ENCODE measurements at regions not wholly inside any gene's neighbourhood (a gene's known extent, or its start where the extent isn't known, plus 50 kb on each side); places are given as distances from the start of the nearest gene placed in this dataset.

GRCh38 chr14:101616202-101616601 is 54.9 kb downstream of the DIO3 start:
- H3K27me3 Mint-ChIP-seq (ENCODE audit: low read depth), result peaks cover 33% of the 10 kb centered on the region
- no peak for DNase-seq (ENCODE audit: low spot score)
- no peaks in the 10 kb centered on the region for H3K9me3 Mint-ChIP-seq
- no peaks in the 10 kb centered on the region for H3K36me3 Mint-ChIP-seq (ENCODE audit: low read depth)
- H3K27ac Mint-ChIP-seq, result no peak overlapping the region
- intact Hi-C loops (cut with micrococcal nuclease), result no loop called here
- H3K4me1 Mint-ChIP-seq (ENCODE audit: low read depth), result no peaks in the 10 kb centered on the region
- no peak overlapping the region for H3K4me3 Mint-ChIP-seq (ENCODE audit: low read depth)

- Mint-ChIP-seq H3K27ac (no peak overlapping the region), H3K36me3 (ENCODE audit: low read depth) (no peaks in the 10 kb centered on the region), H3K4me1 (ENCODE audit: low read depth) (no peaks in the 10 kb centered on the region), H3K27me3 (ENCODE audit: low read depth) (peaks cover 12% of the 10 kb centered on the region), H3K4me3 (ENCODE audit: low read depth) (no peak overlapping the region), H3K9me3 (no peaks in the 10 kb centered on the region)
- intact Hi-C loops (cut with micrococcal nuclease), result no loop called here
- DNase-seq (ENCODE audit: low spot score), result no peak
Measured at GRCh38 chr14:101619484-101619883, 58.2 kb downstream of the DIO3 start.

DNA sequence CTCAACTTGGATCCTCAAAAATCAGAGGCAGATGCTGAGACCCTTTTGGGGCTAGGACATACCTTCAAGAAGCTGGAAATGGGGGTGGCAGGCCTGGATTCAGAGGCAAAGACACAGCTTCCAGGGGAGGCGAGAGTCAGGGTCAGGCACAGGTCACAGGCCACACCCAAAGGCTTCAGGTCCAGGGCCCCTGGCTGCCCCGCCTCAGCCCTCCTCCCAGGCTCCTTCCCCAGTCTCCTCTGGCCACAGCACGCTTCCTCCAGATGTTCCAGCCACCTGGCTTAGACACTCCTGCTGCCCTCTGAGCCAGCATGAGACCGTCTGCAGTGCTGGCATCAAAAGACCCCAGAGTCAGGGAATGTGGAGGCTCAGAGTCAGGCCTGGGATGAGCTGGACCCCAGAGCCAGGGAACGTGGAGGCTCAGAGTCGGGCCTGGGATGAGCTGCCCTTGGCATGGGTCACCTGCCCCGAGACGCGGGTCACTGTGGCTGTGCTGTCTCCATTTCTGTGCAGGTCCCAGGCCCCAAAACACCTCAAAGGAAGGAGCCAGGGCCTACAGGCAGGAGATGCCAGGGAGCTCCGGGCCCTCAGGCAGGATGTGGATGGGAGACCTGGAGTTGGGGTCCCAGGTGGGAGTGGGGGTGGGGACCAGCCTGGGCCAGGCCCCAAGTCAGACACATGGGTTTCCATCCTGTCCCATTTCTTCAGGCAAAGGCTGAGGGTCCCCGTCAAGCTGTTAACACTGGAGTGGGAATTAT is 58.9 kb downstream of the DIO3 start:
- Mint-ChIP-seq H3K27me3 (ENCODE audit: low read depth) (peaks cover 8% of the 10 kb centered on the region), H3K4me3 (ENCODE audit: low read depth) (no peak overlapping the region), H3K36me3 (ENCODE audit: low read depth) (no peaks in the 10 kb centered on the region), H3K27ac (no peak overlapping the region), H3K4me1 (ENCODE audit: low read depth) (no peaks in the 10 kb centered on the region), H3K9me3 (no peaks in the 10 kb centered on the region)
- DNase-seq (ENCODE audit: low spot score), result no peak
- intact Hi-C loops (cut with micrococcal nuclease), result loop anchor here (10.0 kb wide), 1 partner anchor 1235 kb away; no protein-coding TSS in a partner anchor

GRCh38 chr14:101620821-101621785 is 59.8 kb downstream of the DIO3 start:
- H3K9me3 Mint-ChIP-seq, result no peaks in the 10 kb centered on the region
- H3K27me3 Mint-ChIP-seq (ENCODE audit: low read depth), result peaks cover 2% of the 10 kb centered on the region
- H3K36me3 Mint-ChIP-seq (ENCODE audit: low read depth), result no peaks in the 10 kb centered on the region
- no peak overlapping the region for H3K27ac Mint-ChIP-seq
- intact Hi-C loops (cut with micrococcal nuclease), result loop anchor here (10.0 kb wide), 1 partner anchor 1236 kb away; no protein-coding TSS in a partner anchor
- H3K4me3 Mint-ChIP-seq (ENCODE audit: low read depth), result no peak overlapping the region
- H3K4me1 Mint-ChIP-seq (ENCODE audit: low read depth), result no peaks in the 10 kb centered on the region
- DNase-seq (ENCODE audit: low spot score), result no peak

DNA sequence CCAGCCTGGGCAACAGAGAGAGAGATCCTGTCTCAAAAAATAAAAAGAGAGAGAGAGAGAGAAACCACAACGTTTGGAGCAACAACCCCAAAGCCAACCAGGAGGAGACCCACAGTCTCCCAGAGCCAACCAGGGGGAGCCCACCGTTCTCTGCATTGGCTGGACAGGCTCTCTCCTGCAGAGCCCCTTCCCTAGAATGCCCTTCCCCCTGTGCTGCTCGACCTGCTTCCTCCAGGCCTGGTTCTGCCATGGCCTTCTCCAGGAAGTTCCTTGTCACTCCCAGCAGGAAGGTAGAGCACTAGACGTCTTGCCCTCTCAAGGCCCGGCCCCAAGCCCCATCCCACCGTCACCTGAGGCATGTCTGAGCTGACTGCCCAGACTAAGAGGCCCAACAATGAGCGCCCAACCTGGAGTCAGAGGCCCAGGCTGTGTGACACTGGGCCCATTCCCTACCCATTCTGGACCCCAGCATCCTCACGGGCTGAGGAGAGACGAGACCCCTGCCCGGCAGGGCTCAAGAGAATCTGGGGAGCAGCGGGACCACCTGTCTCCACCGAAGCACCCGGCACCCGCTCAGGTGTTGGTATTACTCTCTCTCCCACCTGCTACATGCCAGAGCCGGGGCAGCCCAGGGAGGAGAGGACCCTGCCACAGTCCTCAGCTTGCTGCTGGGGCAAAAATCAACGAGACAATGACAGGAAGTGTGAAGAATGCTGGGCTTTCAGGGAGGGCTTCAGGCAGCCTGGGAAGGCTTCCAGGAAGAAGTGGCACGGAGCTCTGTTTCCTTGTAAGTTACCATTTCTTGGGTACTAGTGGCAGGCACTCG is 61.2 kb downstream of the DIO3 start:
- no peak for DNase-seq (ENCODE audit: low spot score)
- Mint-ChIP-seq H3K4me3 (ENCODE audit: low read depth) (no peak overlapping the region), H3K27me3 (ENCODE audit: low read depth) (no peaks in the 10 kb centered on the region), H3K36me3 (ENCODE audit: low read depth) (no peaks in the 10 kb centered on the region), H3K4me1 (ENCODE audit: low read depth) (no peaks in the 10 kb centered on the region), H3K9me3 (no peaks in the 10 kb centered on the region), H3K27ac (no peak overlapping the region)
- intact Hi-C loops (cut with micrococcal nuclease), result loop anchor here (10.0 kb wide), 1 partner anchor 1238 kb away; no protein-coding TSS in a partner anchor

GRCh38 chr14:101623077-101623372 is 61.7 kb downstream of the DIO3 start:
- no peaks in the 10 kb centered on the region for H3K9me3 Mint-ChIP-seq
- H3K4me3 Mint-ChIP-seq (ENCODE audit: low read depth), result no peak overlapping the region
- intact Hi-C loops (cut with micrococcal nuclease), result loop anchor here (10.0 kb wide), 1 partner anchor 1238 kb away; no protein-coding TSS in a partner anchor
- no peaks in the 10 kb centered on the region for H3K27me3 Mint-ChIP-seq (ENCODE audit: low read depth)
- H3K36me3 Mint-ChIP-seq (ENCODE audit: low read depth), result no peaks in the 10 kb centered on the region
- H3K27ac Mint-ChIP-seq, result no peak overlapping the region
- H3K4me1 Mint-ChIP-seq (ENCODE audit: low read depth), result no peaks in the 10 kb centered on the region
- no peak for DNase-seq (ENCODE audit: low spot score)

GRCh38 chr14:101623685-101624444 is 62.6 kb downstream of the DIO3 start:
- Mint-ChIP-seq H3K36me3 (ENCODE audit: low read depth) (no peaks in the 10 kb centered on the region), H3K27me3 (ENCODE audit: low read depth) (no peaks in the 10 kb centered on the region), H3K4me1 (ENCODE audit: low read depth) (no peaks in the 10 kb centered on the region), H3K4me3 (ENCODE audit: low read depth) (no peak overlapping the region), H3K9me3 (no peaks in the 10 kb centered on the region), H3K27ac (no peak overlapping the region)
- intact Hi-C loops (cut with micrococcal nuclease), result loop anchor here (10.0 kb wide), 1 partner anchor 1239 kb away; no protein-coding TSS in a partner anchor
- no peak for DNase-seq (ENCODE audit: low spot score)

DNA sequence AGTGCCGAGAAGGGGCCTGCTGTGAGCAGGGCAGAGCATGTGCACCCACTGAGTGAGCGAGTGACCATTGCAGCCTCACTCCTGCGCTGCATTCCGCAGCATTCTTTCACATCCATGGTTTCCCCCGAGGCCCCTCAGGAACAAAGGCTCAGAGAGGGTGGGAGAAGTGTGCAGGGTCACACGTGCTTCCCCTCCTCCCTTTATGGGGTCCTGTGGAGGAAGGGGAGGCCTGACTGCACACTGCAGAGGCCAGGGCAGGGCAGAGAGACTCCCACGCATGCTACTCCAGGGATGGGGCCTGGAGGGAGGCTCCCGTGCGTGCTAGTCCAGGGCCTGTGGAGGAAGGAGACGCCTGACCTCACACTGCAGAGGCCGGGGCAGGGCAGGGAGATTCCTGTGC is 63.2 kb downstream of the DIO3 start:
- no peaks in the 10 kb centered on the region for H3K4me1 Mint-ChIP-seq (ENCODE audit: low read depth)
- no peak overlapping the region for H3K4me3 Mint-ChIP-seq (ENCODE audit: low read depth)
- H3K36me3 Mint-ChIP-seq (ENCODE audit: low read depth), result no peaks in the 10 kb centered on the region
- intact Hi-C loops (cut with micrococcal nuclease), result loop anchor here (10.0 kb wide), 1 partner anchor 1240 kb away; no protein-coding TSS in a partner anchor
- H3K9me3 Mint-ChIP-seq, result no peaks in the 10 kb centered on the region
- H3K27me3 Mint-ChIP-seq (ENCODE audit: low read depth), result no peaks in the 10 kb centered on the region
- DNase-seq (ENCODE audit: low spot score), result no peak
- H3K27ac Mint-ChIP-seq, result no peak overlapping the region

DNA sequence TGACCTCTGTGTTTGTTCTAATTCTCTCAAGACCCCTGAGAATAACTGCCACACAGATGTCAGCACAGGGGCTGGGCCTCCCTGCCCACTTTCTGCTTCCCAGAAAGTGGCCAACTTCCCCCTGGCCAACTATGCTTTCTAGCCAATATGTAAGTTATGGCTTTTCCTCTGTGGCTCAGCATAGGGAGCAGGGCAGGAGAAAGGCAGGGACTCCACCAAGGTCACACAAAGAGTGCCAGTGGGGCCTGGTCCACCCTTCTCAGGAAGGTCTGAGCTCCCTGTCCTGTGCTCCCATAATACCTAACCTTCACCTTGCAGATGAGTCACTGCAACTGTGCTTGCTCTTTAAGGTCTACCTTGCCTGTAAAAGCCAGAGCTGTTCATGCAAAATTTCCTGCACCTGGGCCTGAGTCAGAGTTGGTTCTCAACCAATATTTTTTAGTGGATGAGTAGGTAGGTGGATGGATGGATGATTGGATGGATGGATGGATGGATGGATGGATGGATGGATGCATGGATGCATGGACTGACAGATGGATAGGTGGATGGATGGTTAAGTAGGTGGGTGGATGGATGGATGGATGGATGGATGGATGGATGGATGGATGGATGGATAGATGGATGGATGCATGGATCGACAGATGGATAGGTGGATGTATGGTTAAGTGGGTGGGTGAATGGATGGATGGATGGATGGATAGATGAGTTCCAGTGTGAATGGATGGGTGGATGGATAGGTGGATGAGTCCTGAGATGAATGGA is 64.2 kb downstream of the DIO3 start:
- H3K4me3 Mint-ChIP-seq (ENCODE audit: low read depth), result no peak overlapping the region
- no peaks in the 10 kb centered on the region for H3K4me1 Mint-ChIP-seq (ENCODE audit: low read depth)
- intact Hi-C loops (cut with micrococcal nuclease), result loop anchor here (10.0 kb wide), 1 partner anchor 1241 kb away; no protein-coding TSS in a partner anchor
- H3K36me3 Mint-ChIP-seq (ENCODE audit: low read depth), result no peaks in the 10 kb centered on the region
- no peak for DNase-seq (ENCODE audit: low spot score)
- H3K27me3 Mint-ChIP-seq (ENCODE audit: low read depth), result no peaks in the 10 kb centered on the region
- no peak overlapping the region for H3K27ac Mint-ChIP-seq
- no peaks in the 10 kb centered on the region for H3K9me3 Mint-ChIP-seq

DNA sequence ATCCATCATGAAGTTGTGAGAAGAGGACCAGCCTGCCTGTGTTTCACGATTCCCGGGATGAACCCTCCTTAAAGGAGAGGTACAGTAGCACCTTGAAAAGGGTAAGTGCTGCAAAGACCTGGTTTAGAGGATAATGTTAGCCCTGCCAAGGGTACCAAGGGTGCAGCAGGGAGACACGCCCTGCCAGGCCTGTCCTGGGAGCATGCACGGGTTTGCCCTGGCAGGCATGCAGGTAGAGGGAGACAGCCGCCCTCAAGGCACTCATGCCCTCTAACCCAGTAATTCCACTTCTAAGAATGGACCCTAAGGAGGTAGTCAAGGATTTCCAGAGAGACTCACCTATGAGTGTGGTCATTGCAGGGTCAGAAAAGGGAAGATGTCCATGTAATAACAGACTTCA is 65.0 kb downstream of the DIO3 start:
- Mint-ChIP-seq H3K4me1 (ENCODE audit: low read depth) (no peaks in the 10 kb centered on the region), H3K27ac (no peak overlapping the region)
- intact Hi-C loops (cut with micrococcal nuclease), result loop anchor here (10.0 kb wide), 1 partner anchor 1242 kb away; no protein-coding TSS in a partner anchor

DNA sequence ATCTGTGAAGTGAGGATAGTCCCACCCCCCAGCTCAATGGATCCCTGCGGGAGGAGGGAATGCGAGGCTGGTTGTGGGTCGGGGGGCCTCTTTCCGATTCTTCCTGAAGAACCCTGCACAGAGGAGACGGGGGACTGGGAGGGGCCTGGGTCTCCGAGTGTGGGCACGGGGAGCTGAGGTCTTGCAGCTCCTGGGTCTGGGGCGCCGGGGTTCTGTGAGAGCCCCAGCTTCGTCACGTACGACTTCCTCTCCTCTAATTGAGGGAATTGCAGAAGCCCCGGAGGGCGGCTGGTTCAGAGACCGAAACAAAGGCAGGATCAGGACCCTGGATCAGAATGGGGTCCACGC is 66.6 kb downstream of the DIO3 start:
- H3K27ac Mint-ChIP-seq, result no peak overlapping the region
- no peaks in the 10 kb centered on the region for H3K9me3 Mint-ChIP-seq
- no peaks in the 10 kb centered on the region for H3K36me3 Mint-ChIP-seq (ENCODE audit: low read depth)
- H3K27me3 Mint-ChIP-seq (ENCODE audit: low read depth), result peaks cover 2% of the 10 kb centered on the region
- no peak for DNase-seq (ENCODE audit: low spot score)
- H3K4me1 Mint-ChIP-seq (ENCODE audit: low read depth), result no peaks in the 10 kb centered on the region
- H3K4me3 Mint-ChIP-seq (ENCODE audit: low read depth), result no peak overlapping the region
- intact Hi-C loops (cut with micrococcal nuclease), result loop anchor here (1.0 to 10.0 kb wide), 2 partner anchors 777 to 1243 kb away; no protein-coding TSS in a partner anchor

More for the DNA sequence above, 65.0 kb downstream of the DIO3 start:
- Mint-ChIP-seq H3K9me3 (no peaks in the 10 kb centered on the region), H3K4me3 (ENCODE audit: low read depth) (no peak overlapping the region), H3K36me3 (ENCODE audit: low read depth) (no peaks in the 10 kb centered on the region), H3K27me3 (ENCODE audit: low read depth) (no peaks in the 10 kb centered on the region)
- no peak for DNase-seq (ENCODE audit: low spot score)

Measured in activated T-helper 2 cell treated with anti-CD3 and anti-CD28 coated beads, Interferon-gamma antibody, Interleukin-2, Interleukin-4, amounts not matched to agents 10 μg/mL and 5 μg/mL and 100 μg/mL, durations not matched to agents 14 hours and 24 hours and 36 hours (primary cell).